ENCODE measurements at regions not wholly inside any gene's neighbourhood (a gene's known extent, or its start where the extent isn't known, plus 50 kb on each side); places are given as distances from the start of the nearest gene placed in this dataset.

DNA sequence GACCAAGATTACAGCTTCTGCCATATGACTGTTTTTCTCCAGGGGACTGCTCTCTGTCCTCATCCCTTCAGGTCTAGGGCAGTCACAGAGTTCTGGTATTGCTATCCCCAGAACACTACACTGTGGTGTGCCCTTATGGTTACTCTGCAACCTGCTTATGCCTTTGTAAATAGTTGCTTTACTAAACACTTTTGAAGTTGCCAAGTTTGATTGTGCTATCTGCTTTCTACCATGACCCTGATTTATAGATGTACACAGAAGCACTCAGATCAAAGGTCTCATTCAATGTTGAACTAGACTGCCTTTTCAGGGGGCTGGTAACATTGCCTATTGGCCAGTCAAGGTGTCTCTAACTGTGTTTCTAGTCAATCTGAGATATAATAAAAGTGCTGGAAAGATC, 794.7 kb downstream of the DHX35 start:
- Histone ChIP-seq H3K9me3 (ENCODE audit: control insufficient read depth, insufficient read depth, low read length) (no peaks in the 10 kb centered on the region), H3K36me3 (ENCODE audit: control insufficient read depth, low read length) (no peaks in the 10 kb centered on the region), H3K79me2 (ENCODE audit: control insufficient read depth, low read length) (no peaks in the 10 kb centered on the region), H3K27ac (ENCODE audit: low read depth, low read length) (no peak overlapping the region), H3K4me2 (ENCODE audit: low read length) (no peak overlapping the region), H3K4me1 (ENCODE audit: control insufficient read depth, low read length) (no peaks in the 10 kb centered on the region), H3K27me3 (ENCODE audit: control insufficient read depth, low read length) (no peaks in the 10 kb centered on the region), H3K4me3 (ENCODE audit: low read length) (no peak overlapping the region), H4K20me1 (ENCODE audit: control insufficient read depth, insufficient read depth, low read depth, low read length) (no peaks in the 10 kb centered on the region), H3F3A (ENCODE audit: control insufficient read depth, insufficient read depth) (no peaks in the 10 kb centered on the region), H3K9me2 (replicated peaks; ENCODE audit: control insufficient read depth, low read length) (no peaks in the 10 kb centered on the region)
- TF ChIP-seq CTCF (IDR thresholded peaks at IDR 0.05; ENCODE audit: low read depth, low read length, poor library complexity, severe bottlenecking) (no peak), EZH2phosphoT487 (IDR thresholded peaks at IDR 0.05; ENCODE audit: borderline replicate concordance, low read length) (no peak)

DNA sequence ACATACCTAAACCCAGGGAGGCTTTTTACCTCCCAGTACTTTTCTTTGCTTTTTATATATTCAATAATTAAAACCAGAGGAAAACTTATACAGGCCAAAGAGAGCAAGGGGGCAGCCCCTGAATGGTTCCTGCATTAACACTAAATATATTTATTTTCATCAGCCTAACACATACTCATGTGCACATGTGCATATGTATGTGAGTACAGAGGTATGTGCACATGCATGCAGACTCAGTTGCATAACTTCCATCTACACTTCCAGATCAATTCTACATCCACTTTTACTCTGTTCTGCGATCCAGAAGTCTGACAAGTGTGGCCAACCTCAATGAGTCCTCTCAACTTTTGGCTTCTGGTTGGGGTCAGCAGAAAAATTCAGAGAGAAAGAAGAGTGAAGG, 794.2 kb downstream of the DHX35 start:
- no peak for TF ChIP-seq EZH2phosphoT487 (IDR thresholded peaks at IDR 0.05; ENCODE audit: borderline replicate concordance, low read length)
- TF ChIP-seq CTCF (IDR thresholded peaks at IDR 0.05; ENCODE audit: low read depth, low read length, poor library complexity, severe bottlenecking), result no peak
- H4K20me1 ChIP-seq (ENCODE audit: control insufficient read depth, insufficient read depth, low read depth, low read length), result no peaks in the 10 kb centered on the region
- no peaks in the 10 kb centered on the region for H3K36me3 ChIP-seq (ENCODE audit: control insufficient read depth, low read length)
- H3K9me2 ChIP-seq (replicated peaks; ENCODE audit: control insufficient read depth, low read length), result no peaks in the 10 kb centered on the region
- H3K4me3 ChIP-seq (ENCODE audit: low read length), result no peak overlapping the region
- no peaks in the 10 kb centered on the region for H3K4me1 ChIP-seq (ENCODE audit: control insufficient read depth, low read length)
- H3K9me3 ChIP-seq (ENCODE audit: control insufficient read depth, insufficient read depth, low read length), result no peaks in the 10 kb centered on the region
- H3K79me2 ChIP-seq (ENCODE audit: control insufficient read depth, low read length), result no peaks in the 10 kb centered on the region
- no peaks in the 10 kb centered on the region for H3F3A ChIP-seq (ENCODE audit: control insufficient read depth, insufficient read depth)
- no peak overlapping the region for H3K27ac ChIP-seq (ENCODE audit: low read depth, low read length)
- H3K4me2 ChIP-seq (ENCODE audit: low read length), result no peak overlapping the region
- no peaks in the 10 kb centered on the region for H3K27me3 ChIP-seq (ENCODE audit: control insufficient read depth, low read length)

- no peaks in the 10 kb centered on the region for H3K4me1 ChIP-seq (ENCODE audit: control insufficient read depth, low read length)
- no peaks in the 10 kb centered on the region for H3K9me2 ChIP-seq (replicated peaks; ENCODE audit: control insufficient read depth, low read length)
- H3F3A ChIP-seq (ENCODE audit: control insufficient read depth, insufficient read depth), result no peaks in the 10 kb centered on the region
- no peaks in the 10 kb centered on the region for H3K79me2 ChIP-seq (ENCODE audit: control insufficient read depth, low read length)
- TF ChIP-seq CTCF (IDR thresholded peaks at IDR 0.05; ENCODE audit: low read depth, low read length, poor library complexity, severe bottlenecking), result no peak
- no peaks in the 10 kb centered on the region for H3K9me3 ChIP-seq (ENCODE audit: control insufficient read depth, insufficient read depth, low read length)
- H3K27me3 ChIP-seq (ENCODE audit: control insufficient read depth, low read length), result no peaks in the 10 kb centered on the region
- no peaks in the 10 kb centered on the region for H4K20me1 ChIP-seq (ENCODE audit: control insufficient read depth, insufficient read depth, low read depth, low read length)
- H3K36me3 ChIP-seq (ENCODE audit: control insufficient read depth, low read length), result no peaks in the 10 kb centered on the region
- H3K27ac ChIP-seq (ENCODE audit: low read depth, low read length), result no peak overlapping the region
- no peak overlapping the region for H3K4me3 ChIP-seq (ENCODE audit: low read length)
- no peak overlapping the region for H3K4me2 ChIP-seq (ENCODE audit: low read length)
These were observed 790.2 kb downstream of the DHX35 start for GRCh38 chr20:39752262-39752876.

Measured in DOHH2 (cell line).